HL-60/S4 treated with retinoic acid at 250 ng/mL for 4 days and 3 days (cell line): ENCODE measurements at regions not wholly inside any gene's neighbourhood (a gene's known extent, or its start where the extent isn't known, plus 50 kb on each side); places are given as distances from the start of the nearest gene placed in this dataset.

Experiments
- in situ Hi-C: fragments of 300-500 bp; cut with MboI; formaldehyde crosslinking; loops from 2 replicates; pipeline ENCODE4 v1.7.0; 2022; ENCODE audit warnings: low sequenced_read_pairs

- in situ Hi-C loops: no loop called here
Observed at GRCh38 chr5:2505217-2505616, 246.3 kb downstream of the IRX2 start.

DNA sequence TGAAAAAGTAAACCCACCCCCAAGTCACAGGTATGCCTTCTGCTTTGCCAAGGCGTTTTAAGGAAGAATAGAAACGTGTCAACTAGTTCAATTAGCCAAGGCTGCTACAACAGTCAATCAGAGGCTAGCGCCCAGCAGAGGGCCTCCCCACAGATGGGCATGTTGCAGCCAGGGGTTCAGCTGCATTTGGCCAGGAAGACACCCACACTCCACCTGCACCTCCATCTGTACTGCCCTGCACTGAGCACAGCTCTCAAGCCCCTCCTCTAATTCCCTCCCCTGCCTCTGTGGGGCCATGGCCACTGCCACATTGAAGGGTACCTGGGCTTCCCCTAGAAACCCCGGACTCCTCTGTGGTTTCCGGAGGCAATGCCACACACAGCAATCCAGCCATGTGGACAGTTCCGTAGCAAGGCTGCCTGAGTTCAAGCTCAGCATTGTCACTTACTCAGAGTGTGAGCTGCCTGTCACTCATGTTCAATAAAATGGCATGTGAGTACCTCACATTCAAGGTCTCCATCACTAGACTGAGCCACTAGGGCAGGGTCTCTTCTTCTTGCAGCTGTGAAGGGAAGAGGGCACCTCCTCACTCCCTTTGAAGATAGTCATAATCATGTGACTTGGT lies 248.4 kb downstream of the IRX2 start:
- in situ Hi-C loops: no loop called here

GRCh38 chr5:2499917-2500316 lies 251.6 kb downstream of the IRX2 start:
- in situ Hi-C loops: no loop called here

GRCh38 chr5:2496891-2497290 lies 254.6 kb downstream of the IRX2 start:
- in situ Hi-C loops: no loop called here

GRCh38 chr5:2496126-2496525 lies 255.4 kb downstream of the IRX2 start:
- in situ Hi-C loops: no loop called here

DNA sequence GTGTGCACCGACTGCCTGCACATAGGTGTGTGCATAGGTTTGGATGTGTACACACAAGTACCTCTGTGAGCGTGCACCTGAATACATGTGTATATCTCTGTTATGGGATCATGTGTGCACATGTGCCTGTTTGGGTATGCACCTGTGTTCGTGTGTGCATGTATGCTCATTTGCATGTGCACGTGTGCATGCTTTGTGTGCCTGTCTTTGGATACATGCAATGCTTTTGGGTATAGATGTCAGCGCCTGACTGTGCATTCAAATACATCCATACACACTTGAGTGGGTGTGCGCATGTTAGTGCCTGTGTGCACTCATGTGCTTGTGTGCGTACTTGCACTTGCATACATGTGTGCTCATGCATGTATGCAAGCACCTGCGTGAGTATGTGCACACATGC lies 258.1 kb downstream of the IRX2 start:
- in situ Hi-C loops: no loop called here

- in situ Hi-C loops: no loop called here
Observed at GRCh38 chr5:2492476-2492875, 259.0 kb downstream of the IRX2 start.

- in situ Hi-C loops: no loop called here
Observed at GRCh38 chr5:2491846-2492245, 259.6 kb downstream of the IRX2 start.

- in situ Hi-C loops: no loop called here
Observed at GRCh38 chr5:2489306-2489705, 262.2 kb downstream of the IRX2 start.

DNA sequence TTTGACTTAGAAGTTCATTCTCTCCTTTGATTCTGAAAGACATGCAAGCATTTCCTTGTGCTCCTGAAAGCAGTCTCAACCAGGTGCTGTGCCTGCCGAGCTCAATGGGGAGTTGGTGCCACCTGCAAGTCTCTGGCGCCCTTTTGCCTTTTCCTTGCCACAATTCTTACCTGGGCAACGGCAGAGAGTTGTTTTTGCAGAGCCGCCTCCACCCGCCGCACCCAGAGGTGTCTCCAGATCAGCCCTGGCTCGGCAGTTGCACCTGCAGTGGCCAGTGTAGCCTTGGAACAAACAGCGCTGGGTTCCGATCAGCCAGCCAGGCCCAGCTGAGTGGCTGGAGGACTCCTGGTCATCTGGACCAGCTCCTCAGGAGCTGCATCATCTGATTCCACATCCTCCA lies 262.9 kb downstream of the IRX2 start:
- in situ Hi-C loops: no loop called here

- in situ Hi-C loops: no loop called here
Observed at GRCh38 chr5:2487152-2487763, 264.2 kb downstream of the IRX2 start.

DNA sequence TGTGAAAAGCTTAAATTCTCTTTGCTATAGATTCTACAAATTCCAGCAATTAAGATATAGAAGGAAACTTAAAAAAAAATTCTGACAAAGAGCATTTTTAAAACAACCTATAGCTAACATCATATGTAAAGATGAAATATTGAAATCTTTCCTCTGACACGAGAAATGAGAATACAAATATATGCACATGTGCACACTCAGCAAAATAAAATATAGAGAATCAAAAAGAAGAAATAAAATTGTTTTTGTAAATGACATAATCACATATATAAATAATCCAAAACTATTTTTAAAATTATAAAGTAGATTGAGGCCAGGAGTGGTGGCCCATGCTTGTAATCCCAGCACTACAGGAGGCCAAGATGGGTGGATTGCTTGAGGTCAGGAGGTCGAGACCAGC lies 265.1 kb downstream of the IRX2 start:
- in situ Hi-C loops: no loop called here

DNA sequence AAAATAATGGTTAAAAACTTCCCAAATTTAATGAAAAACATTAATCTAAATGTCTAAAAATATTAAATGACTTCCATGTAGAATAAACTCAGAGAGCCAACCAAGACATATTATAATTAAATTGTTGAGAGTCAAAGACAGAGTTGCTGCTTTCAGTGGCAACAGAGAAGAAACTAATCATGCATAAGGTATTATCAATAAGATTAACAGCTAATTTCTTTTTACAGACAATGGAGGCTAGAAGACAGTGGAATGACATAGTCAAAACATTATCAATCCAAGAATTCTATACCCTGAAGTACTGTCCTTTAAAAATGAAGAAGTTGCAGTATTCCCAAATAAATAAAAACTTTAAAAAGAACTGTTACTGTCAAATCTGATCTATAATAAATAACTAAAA lies 268.7 kb downstream of the IRX2 start:
- in situ Hi-C loops: no loop called here

DNA sequence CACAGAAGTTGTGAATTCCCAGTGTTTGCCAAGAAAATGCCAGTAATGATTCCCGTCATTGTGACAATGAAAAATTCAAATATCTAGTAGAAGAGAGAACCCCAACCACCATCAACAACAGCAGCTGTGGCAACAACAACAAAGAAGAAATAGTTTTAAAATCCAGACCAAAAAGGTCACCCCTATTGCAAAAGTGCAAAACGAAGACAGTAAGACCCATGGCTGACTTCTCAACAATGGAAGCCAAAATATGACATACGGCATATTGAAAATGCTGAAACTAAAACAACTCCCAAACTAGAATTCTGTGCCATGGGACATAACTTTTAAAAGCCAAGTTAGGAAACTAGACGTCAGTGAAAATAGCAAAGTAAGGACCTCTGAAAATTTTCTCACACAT lies 270.6 kb downstream of the IRX2 start:
- in situ Hi-C loops: no loop called here

GRCh38 chr5:2475902-2476301 lies 275.6 kb downstream of the IRX2 start:
- in situ Hi-C loops: no loop called here

DNA sequence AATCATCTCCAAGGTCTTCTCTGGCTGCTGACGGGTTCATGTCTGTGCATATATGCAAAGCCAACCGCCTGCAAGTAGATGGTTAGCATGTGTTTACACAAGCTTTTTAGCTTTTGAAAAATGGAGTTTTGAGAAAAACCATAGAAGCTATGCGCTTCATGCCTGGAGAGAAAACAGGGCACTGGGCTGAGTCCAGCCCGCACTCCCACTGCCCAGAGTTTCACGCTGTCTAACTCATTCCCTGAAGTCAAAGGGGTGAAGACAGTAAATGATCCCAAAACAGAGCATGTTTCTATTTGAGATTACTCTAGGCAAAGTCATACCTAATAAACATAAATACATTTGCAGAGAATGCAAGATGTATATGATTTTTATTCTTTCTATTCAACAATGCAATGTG lies 278.8 kb downstream of the IRX2 start:
- in situ Hi-C loops: no loop called here

DNA sequence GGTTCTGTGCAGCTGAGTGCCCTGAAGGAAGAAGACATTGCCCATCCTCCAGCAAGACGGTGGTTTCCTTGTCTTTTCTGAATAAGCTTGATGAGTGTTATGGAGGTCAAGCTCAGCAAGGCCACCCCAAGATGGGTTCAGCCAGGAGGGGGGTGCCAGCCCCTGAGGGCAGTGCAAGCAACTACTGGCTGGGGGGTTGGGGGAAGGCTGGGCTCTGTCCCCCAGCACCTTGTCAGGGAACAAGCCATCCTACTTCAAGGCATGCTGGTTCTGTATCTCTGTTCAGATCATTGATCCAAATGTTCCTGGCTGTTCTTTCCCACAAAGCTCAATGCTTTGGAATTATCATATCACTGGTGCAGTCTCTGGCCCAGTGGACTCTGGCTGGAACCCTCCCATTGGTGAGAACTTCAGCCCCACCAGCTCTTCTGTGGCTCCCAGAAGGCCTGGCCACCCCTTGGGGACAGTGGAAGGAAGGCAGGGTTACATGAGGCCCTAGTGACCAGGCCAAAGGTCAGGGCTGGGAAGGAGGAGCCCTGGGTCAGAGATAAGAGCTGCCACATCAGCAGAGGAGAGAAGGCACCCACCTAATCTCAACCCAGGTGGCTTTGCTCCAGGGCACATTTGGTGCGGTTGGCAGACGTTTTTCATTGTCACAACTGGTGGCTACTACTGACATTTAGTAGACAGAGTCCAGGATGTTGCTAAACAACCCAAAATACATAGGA lies 280.2 kb downstream of the IRX2 start:
- in situ Hi-C loops: no loop called here

- in situ Hi-C loops: no loop called here
Observed at GRCh38 chr5:2466966-2467365, 284.5 kb downstream of the IRX2 start.

- in situ Hi-C loops: no loop called here
Observed at GRCh38 chr5:2465383-2465782, 286.1 kb downstream of the IRX2 start.

DNA sequence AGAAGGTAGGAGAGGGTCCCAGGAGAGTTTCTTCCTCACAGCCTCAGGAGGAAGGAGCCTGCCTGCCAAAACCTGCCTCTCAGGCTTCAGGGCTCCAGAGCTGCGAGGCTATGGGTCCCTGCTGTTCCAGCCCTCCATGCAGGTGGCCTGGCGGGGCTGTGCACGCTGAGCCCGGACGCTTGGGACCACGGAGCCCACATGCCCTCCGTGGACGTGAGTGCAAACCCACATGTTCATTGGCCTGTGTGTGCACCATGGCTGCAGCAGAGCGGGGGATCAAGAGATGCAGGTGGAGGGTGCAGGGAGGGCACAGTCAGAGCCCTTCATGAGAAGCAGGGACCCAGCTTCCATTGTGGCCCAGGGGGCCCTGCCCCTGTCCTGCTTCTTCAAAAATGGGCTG lies 287.3 kb downstream of the IRX2 start:
- in situ Hi-C loops: no loop called here

DNA sequence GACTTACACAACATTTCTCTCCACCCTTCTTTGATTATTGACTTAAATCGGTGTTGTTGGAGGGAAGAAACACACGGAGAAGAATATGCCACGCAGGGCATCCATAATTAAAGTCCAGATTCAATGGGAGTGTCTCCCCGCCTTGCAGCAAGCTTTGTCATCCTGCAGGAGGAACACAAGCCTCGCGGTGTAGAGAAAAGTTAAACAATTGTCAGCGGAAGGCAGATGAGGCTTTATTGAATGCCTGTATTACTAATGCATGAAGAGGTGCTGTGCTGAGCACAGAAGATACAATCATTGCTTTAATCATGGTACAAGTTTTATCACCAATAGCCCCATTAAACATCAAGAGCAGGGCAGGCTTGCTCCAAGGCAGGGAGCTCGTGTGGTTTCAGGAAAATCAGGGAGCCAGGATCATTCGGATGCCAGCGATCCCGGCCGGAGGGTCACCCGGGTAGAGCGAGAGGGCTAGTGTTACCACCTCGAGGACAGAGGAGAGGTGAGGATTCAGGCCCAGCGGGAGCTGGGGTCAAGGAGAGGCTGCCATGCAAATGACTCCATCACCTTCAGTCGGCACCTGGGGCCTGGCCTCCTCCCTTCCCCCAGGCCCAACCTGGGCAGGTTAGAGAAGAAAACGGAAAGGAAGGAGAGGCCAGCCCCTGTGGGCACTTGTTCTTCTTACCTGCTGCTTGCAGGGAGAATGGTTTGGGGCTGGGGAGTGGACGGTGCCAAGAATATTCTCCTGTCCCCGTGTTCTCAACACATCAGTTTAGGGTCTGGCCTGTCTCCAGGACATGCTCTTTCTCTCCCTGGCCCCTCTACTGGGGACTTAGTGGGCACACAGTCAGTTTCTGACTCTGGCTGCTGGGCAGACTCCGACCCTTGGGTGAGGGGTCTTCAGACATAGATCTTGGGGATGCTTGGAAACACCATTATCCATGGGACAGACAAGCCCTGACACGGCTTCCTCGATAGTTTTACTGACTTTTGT lies 289.5 kb downstream of the IRX2 start:
- in situ Hi-C loops: no loop called here
